HPDE6-E6E7 (cell line): ENCODE measurements at regions not wholly inside any gene's neighbourhood (a gene's known extent, or its start where the extent isn't known, plus 50 kb on each side); places are given as distances from the start of the nearest gene placed in this dataset.

Experiments
- DNase-seq: peaks from one replicate; pipeline ENCODE4 v3.0.0; 2011; ENCODE audit warnings: missing footprints; ENCODE audit errors: extremely low spot score

DNA sequence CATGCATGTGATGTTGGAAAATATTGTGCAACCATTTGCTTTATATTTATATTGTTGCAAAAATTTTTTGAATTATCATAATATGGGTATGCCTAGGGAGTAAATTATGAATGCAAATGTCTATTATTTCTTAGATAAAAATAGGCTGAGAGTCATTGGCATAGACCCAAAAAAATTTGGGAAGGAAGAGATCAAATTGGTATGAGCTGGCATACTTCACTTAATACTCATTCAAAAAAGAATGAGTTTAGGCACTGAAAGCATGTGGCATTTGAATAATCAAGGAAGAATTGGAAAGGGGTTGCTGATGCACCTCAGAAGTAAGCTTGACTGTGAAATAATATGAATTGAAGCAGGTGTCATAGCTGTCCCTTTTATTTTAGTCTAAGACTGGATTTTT, 764.0 kb upstream of the DPPA4 start:
- no peak for DNase-seq

DNA sequence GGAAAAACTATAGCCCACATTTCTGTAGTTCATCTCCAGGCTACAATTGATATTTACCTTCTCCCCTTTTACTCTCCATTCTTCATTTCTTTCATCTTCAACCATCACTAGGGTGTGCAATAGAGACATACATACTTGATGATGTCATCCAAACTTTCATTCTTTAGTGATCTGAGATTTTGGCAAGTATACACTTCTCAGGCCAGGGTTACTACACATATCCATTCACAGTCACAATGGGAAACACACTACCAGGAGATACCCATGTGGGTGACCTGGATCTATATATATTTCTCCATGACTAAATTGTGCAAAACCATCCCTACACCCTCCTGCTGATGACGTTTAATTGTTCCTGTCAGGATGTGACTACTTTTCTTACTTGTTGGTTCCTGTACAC, 769.5 kb upstream of the DPPA4 start:
- DNase-seq: no peak

DNA sequence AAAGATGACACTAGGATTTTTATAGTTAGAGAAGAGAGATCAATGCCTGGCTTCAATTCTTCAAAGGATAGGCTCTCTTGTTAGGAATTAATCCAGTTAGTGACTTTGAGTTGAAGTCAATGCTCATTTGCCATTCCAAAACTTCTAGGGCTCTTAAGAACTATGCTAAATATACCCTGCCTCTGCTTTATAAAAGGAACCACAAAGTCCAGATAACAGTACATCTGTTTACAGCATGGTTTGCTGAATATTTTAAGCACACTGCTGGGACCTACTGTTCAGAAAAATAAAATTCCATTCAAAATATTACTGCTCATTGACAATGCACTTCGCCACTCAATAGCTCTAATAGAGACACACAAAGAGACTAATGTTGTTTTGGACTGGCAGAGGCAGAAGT, 786.6 kb upstream of the DPPA4 start:
- DNase-seq: no peak

DNA sequence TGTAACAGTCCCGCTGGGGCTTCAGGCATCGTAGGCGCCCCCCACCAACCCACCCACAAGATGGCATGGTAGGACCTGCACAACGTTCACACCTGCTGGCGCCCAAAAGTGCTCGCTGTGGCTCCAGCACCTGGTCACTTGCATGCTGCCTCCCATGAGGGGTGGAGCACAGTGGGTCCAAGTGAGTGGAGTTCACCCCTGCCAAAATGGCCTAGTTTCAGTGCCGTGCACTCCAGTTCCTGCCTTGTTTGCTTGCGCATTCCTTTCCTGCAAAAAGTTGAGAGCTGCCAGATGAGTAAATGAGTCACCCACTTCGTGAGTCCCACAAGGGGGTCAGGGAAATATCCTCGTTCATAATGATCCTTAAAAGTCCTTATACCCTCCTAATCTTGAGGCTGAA, 788.7 kb upstream of the DPPA4 start:
- DNase-seq: no peak

DNA sequence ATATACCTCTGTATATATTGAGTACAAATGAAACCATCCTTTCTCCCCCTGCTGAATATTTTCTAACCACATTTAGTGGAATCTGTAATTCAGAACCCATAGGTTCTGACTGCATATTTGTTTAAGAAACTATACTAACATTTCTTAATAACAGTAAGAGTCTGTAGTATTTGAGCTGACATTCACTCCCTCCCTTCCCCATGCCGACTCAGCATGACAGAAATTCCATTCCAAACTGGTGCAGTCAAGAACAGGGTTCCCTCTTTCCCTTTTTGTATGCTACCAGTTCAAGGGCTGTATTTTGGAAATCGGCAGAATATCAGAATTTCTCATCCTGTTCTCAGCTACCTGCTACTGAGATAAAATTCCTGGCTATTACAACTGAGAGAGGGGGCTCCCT, 796.6 kb upstream of the DPPA4 start:
- DNase-seq: no peak

DNA sequence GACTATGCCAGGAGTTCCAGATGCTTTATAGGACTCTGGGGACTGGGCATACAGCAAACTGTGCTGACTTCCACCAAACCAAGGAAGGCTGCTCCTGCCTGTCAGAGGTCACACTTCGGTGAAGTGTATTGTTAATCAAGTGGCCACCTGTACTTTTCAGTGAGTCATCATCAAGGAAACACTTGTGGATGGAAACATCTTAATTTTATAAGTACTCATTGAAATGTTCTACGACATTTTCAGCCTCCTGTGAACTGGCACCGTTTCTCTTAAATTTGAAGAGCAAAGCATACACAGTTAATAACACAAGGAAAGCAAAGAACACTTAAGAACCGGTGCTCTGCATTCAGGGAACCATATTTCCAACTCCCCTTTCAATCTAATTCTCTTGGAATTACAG, 801.7 kb upstream of the DPPA4 start:
- DNase-seq: peak; percentile 20

DNA sequence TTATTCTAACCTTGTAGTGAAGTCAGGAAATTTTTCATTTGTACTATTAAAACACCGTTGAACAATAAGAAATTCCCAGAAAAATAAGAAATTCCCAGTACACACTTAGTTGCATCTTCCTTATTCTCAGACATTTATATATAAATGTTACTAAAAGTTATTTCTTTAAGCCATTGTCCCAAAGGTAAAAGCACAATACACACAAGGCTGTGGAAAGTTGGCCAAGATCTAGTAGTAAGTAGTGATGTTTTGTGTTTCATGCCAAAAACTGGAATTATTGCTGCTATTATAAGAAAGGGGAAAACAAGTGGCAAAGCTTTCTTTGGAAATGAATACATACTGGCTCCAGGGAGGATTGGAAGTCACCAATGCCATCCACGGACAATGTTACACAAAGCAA, 802.5 kb upstream of the DPPA4 start:
- no peak for DNase-seq

DNA sequence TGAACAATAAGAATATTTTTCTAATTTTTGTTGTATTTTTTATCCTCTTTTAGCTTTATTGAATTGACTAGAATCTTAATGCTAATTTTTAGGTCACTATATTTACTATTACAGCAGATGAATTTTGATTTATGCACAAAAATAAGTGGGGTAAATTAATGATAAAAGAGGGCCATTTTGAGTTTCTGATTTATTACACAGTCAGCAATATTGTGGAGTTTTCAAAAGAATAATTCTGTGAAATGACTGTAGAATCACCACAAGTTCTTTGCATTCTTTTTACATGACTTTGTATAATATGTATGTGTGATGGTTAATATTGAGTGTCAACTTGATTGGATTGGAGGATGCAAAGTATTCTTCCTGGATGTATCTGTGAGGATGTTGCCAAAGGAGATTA, 812.4 kb upstream of the DPPA4 start:
- no peak for DNase-seq

DNA sequence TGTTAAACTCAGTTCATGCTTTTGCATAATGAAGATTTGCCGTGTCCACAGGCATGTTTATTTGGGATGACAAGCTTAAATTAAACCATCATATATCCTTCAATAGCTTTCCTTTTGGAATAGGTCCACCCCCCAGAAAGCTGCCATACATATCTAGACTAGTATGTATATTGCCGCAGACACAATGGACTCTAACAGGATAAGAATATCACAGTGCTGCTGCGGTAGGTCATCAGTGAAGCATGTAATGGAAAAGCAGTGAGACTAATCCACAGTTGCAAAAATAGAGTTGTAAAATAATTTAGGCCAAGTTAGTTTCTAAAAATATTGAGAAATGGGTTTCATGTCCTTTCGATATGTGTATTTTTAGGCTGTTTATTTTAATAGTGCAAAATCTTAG, 819.9 kb upstream of the DPPA4 start:
- DNase-seq: no peak

DNA sequence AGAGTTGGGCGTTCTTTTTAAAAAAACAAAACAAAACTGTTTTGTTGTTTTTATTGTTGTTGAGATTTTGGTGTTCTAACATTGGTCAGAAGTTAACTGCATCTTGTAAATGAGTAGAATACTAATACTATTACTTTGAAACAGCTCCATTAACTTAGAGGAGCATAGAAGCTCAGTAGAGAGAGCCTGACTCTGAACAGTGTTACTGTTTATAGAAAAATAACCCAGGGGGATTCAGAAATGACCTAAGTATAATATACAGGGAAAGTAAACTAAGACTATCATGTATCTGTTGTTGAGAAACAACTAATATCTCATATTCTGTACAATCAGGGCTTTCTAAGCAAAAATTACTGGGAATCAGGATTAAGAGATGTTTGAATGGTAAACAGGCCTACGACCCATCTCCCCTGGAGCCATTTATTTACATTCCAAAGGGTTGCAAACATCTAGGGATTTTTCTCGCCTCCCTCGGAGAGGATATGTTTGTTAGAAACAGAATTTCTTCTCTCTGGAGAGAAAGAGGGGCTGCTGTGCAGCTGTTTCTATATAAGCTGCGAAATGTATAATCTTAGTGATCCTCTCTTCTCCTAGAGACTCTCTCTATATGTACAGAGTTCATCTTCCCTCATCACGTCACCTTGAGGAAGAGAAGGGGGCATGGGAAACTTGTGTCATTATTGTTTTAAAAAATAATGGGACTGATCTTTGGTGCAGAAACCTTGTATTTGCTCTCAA, 827.5 kb upstream of the DPPA4 start:
- DNase-seq: no peak

DNA sequence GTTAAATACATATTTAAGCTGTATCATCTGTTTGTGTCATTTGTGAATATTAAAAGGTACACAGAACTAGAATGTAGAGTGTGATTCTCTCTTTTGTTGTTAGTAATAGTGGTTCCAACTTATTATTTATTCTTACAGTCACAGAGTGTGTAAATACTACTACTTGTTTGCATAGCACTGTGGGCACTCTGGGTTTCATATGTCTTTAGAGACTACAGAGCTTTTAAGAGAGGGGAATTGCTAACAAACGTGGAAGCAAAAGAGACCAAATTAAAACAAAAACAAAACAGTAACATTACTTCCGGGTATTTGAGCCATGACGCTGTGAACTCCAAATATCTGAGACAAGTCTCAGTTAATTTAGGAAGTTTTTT, 828.0 kb upstream of the DPPA4 start:
- no peak for DNase-seq

DNA sequence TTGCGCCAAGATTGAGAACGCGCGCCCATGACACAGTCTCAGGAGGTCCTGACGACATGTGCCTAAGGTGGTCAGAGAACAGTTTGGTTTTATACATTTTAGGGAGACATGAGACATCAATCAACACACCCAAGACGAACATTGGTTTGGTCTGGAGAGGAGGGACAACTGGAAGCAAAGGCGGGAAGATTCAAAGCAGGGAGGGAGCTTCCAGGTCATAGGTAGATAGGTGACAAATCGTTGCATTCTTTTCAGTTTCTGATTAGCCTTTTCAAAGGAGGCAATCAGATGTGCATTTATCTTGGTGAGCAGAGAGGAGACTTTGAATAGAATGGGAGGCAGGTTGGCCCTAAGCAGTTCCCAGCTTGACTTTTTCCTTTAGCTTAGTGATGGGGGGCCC, 828.4 kb upstream of the DPPA4 start:
- no peak for DNase-seq

DNA sequence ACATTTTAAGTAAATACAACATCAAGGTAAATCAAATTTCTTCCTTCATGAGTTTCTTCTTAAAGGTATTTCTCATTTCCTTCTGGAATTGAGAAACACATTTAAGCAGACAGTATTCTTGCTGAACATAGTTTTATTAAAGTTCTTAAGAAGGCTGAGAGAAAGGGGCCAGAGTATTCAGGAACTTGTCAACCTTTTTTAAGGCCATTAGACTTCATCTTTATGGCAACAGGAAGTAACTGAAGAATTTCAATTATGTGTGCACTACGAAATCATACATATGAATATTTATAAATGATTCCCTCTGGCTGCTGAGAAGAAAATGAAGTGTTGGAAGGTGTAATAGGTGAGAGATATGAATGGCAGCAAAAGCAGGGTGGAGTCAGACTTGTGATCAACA, 829.4 kb upstream of the DPPA4 start:
- DNase-seq: no peak

DNA sequence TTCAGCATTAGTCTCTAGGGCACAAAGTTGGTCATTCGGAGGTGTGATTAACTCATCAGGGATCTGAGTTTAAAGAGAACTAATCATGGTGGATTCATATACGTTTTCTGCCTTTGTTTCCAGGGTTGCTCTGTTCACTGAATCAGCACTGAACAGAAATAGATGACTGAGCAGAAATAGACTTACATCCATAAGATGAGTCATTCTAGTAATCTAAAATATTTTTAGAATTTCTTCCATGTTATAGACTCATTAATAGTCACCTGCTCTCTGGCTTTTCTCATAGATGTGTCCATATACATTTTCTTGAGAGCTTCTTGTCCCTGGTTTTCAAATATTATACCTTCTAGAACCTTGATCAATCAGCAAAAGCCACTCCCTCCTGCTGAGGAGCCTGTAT, 837.6 kb upstream of the DPPA4 start:
- DNase-seq: no peak

DNA sequence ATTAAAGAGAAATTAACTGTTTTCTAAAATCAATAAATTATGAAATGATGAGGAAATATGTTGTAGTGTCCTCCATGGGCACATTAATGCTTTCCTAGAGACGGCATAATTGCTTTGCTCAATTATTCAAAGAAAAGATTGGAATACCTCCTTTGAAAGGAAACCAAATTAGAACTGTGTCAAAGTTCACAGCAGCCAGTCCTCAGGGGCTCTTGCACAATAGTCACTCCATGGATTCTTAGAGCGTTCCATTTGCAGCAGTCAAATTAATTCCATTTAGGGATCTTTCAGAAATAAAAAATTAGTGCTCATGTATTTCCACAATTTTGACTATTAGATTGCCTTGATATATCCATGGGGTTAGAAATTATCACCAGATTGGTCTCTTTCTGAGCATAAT, 841.6 kb upstream of the DPPA4 start:
- no peak for DNase-seq

DNA sequence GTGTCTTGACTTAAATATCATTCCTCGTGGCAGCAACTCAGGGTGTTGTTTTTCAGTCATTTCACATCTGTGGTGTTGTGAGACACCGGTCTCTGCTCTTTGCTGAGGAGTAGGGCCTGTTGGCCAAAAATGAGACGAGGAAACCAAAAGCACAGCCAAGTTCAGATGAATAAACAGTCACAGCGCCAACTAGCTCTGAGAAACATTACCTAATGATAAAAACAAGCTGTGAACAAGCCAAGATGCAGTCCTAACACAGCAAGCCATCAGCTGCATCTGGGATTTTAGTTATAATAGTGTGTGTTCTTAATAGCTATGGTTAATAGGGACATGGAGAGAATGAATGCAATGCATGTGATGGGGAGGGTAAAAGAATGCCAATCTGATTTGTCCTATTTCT, 843.4 kb upstream of the DPPA4 start:
- no peak for DNase-seq

DNA sequence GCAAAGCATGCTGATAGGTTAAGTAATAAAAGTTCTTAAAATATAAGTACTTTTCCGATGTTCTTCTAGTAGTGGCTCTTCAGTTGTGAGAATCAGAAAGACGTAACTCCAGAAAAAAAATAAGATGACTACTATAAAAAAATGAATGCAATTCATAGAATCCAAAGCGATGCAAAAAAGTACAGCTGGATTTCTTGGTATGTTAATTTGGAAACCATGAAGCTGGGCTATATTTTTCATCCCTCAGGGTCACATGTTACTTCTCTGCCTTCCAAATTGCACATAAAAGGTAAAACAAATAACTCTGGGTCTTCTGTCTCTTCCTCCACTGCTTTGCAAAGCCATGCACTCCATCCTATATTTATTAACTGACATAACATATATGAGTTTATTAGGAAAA, 843.9 kb upstream of the DPPA4 start:
- DNase-seq: no peak

DNA sequence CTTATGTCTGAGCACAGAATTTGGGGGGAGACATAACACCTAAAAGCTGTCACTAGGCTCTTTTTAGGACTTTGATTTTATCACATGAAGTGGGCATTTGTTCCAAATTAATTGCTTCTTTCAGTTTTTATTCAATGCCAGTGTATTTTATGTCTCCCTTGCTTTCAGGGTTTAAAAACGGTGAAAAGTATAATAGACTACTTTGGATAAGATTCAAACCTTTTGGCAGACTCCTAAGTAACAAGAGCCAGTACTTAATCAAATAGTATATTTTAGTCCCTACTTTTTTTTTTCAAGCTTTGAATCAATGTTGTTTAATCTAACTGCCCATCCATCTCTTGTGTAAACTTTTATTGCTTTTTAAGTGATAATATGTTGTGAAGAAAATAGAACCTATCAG, 847.2 kb upstream of the DPPA4 start:
- no peak for DNase-seq

DNA sequence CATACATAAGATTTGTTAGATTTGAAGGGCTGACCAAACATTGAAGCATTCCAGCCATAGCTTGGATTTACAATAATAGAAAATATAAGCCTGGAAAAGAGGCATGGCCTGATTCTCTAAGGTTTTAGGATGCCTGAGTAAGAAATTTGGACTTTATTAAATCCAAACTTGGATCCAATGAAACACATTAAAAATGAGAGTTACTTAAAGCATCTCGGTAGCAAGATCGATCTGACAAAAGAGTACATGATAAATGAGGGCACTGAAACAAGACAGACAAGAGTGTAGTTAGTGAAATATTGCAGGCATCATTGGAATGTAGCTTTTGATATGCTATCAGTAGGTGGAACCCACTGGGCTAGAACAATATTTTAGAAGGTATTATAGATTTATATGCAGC, 855.7 kb upstream of the DPPA4 start:
- DNase-seq: no peak

DNA sequence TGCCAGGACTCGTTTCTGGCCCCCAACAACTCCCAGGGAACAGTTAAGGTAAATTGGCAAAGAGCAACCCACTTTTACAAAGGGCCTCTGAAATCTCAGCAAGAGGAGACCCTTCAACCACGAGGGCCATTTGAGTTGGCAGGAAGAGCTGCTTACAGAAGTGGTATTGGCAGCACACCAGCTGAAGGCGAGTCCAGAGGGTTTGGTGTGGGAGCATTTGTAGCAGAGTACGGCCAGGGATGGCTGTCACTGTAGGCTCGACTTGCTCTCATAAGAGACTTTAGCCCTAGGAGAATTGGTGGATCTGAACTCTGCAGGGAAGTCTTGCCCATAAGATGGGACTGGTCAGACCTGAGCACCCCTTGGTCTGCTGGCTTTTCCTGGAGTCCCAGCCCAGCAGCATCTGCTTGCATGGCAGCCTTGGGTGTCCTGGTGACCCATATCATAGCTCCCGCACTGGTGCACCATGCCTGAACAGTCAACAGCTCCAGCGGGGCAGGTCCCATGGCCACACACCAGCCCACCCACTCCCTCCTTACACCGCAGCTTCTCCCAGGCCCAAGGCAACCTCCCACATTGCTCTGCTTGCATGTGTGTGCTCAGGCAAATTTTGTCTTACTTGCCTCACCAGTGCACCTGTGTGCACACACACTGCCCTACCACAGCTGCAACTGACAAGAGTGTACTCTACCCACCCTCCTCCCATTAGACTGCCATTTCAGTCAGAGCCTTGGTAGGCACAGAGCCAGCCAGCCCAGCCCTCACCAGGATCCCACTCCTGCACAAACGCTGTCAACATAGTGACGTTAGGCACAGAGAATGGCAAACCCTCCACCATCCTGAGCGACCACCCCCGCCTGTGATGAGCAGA, 861.6 kb upstream of the DPPA4 start:
- DNase-seq: no peak

DNA sequence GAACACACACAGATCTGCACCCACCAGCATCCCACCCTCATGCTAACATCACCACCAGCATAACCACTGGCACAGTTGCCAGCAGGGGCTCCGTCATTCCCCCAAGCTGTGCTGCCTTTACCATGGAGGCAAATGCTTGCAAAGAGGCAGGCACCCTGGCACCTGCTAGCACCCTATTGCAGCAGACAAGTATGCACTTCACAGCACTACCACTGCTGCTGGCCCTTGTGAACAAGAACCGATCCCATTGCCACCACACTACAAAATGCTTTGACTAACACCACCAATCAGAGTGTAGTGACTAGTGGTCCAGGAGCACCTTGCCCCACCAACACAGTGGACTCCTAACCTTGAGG, 862.2 kb upstream of the DPPA4 start:
- DNase-seq: no peak

DNA sequence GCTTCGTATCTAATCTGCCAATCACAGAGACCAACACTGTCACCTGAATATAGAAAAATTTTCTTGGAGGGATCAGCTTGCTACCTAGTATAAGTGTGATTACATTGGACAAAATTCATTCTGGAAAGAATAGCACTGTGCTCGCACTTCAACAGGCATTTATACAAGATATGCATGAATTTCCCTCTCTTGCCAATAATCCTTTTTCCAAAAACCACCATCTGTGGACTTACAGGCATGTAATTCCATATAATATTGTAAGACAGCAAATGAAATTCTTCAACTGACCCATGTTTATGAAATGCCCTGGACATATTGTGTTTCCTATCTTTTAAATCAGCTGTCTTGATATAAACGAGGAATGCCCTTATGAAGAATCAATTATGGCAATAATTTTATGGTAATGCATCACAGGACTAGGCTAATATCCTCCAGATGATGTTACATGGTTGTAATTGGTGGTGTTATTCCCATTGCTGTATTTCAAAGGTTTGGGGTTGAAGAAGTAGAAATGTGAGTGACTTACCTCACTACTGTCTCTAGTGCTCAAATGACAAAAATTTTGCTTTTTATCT, 861.4 kb upstream of the NECTIN3 start:
- DNase-seq: no peak

DNA sequence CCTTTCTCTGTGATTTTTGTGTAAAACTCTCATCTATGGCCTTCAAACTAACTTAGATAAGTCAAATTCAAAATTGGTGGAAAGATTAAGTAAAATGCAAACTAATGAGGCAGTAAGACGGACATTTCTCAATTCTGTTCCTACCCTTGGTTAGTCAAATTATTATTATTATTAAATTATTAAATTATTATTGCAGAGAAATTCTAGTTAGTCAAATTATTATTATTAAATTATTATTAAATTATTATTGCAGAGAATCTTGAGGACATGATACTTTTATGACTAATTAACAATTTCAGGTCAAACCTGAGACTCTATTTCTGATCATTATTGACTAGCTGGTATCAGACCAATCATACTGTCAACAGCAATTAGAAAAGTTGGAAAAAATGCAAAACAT, 845.0 kb upstream of the NECTIN3 start:
- no peak for DNase-seq
